ENCODE measurements at regions not wholly inside any gene's neighbourhood (a gene's known extent, or its start where the extent isn't known, plus 50 kb on each side); places are given as distances from the start of the nearest gene placed in this dataset.

GRCh38 chr4:123623611-123624010, 227.0 kb downstream of the SPRY1 start:
- Histone ChIP-seq H3K9me3 (ENCODE audit: control insufficient read depth, insufficient read depth, low read length) (no peaks in the 10 kb centered on the region), H3K4me3 (ENCODE audit: low read length) (no peak overlapping the region), H3K27me3 (ENCODE audit: control insufficient read depth, insufficient read depth, low read length) (no peaks in the 10 kb centered on the region), H3K36me3 (ENCODE audit: control insufficient read depth, insufficient read depth, low read length) (no peaks in the 10 kb centered on the region), H3K27ac (ENCODE audit: low read length) (no peak overlapping the region), H3K4me1 (ENCODE audit: control insufficient read depth, insufficient read depth, low read length) (peaks cover 10% of the 10 kb centered on the region)
- TF ChIP-seq, protein P1, sequence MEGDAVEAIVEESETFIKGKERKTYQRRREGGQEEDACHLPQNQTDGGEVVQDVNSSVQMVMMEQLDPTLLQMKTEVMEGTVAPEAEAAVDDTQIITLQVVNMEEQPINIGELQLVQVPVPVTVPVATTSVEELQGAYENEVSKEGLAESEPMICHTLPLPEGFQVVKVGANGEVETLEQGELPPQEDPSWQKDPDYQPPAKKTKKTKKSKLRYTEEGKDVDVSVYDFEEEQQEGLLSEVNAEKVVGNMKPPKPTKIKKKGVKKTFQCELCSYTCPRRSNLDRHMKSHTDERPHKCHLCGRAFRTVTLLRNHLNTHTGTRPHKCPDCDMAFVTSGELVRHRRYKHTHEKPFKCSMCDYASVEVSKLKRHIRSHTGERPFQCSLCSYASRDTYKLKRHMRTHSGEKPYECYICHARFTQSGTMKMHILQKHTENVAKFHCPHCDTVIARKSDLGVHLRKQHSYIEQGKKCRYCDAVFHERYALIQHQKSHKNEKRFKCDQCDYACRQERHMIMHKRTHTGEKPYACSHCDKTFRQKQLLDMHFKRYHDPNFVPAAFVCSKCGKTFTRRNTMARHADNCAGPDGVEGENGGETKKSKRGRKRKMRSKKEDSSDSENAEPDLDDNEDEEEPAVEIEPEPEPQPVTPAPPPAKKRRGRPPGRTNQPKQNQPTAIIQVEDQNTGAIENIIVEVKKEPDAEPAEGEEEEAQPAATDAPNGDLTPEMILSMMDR (IDR thresholded peaks at IDR 0.05), result no peak
- no peak overlapping the region for H3K4me3 Mint-ChIP-seq
- H3K4me1 Mint-ChIP-seq, result peaks cover 37 to 38% of the 10 kb centered on the region in 2 donors
- ATAC-seq, result no peak
- no peaks in the 10 kb centered on the region for H3K36me3 Mint-ChIP-seq
- WGBS (ENCODE audit: insufficient coverage), result no CpG with 5 or more reads among the region's 1 CpG
- DNase-seq, result no peak
- H3K9me3 Mint-ChIP-seq, result no peaks in the 10 kb centered on the region
- no peak overlapping the region for H3K27ac Mint-ChIP-seq
- intact Hi-C loops (cut with micrococcal nuclease), result loop anchor here (2.0 kb wide), 1 partner anchor 59 kb away; no protein-coding TSS in a partner anchor
- no peaks in the 10 kb centered on the region for H3K27me3 Mint-ChIP-seq (ENCODE audit: low read depth in 2 of 2)

DNA sequence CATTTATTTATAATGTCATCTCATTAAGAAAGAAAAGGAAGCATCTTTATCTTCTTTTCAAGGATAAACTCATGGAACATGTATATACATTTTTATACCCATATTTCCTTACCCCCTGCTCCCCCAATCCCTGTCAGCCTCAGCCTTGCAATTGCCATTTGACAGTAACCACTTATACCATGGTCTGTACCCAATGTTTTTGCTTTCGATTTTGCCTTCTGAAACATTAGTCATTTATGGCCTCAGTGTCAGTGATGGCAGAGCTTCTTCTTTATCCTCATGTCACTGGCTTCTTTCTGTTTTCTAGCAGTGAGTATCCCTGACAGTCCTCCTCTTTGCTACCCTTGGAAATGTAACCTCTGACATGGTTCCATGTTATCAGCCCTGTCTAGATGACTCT, 228.4 kb downstream of the SPRY1 start:
- Mint-ChIP-seq H3K27me3 (ENCODE audit: low read depth in 2 of 2) (no peaks in the 10 kb centered on the region), H3K27ac (peak overlapping the region; percentile 22 to 72), H3K4me3 (no peak overlapping the region), H3K9me3 (no peaks in the 10 kb centered on the region), H3K4me1 (peaks cover 31 to 36% of the 10 kb centered on the region in 2 donors), H3K36me3 (no peaks in the 10 kb centered on the region)
- H3K4me1 ChIP-seq (ENCODE audit: control insufficient read depth, insufficient read depth, low read length), result peaks cover 10% of the 10 kb centered on the region
- no peaks in the 10 kb centered on the region for H3K36me3 ChIP-seq (ENCODE audit: control insufficient read depth, insufficient read depth, low read length)
- H3K4me3 ChIP-seq (ENCODE audit: low read length), result no peak overlapping the region
- H3K27me3 ChIP-seq (ENCODE audit: control insufficient read depth, insufficient read depth, low read length), result no peaks in the 10 kb centered on the region
- 48% methylated on average over 1 of the region's 1 CpG for WGBS (ENCODE audit: insufficient coverage)
- no peaks in the 10 kb centered on the region for H3K9me3 ChIP-seq (ENCODE audit: control insufficient read depth, insufficient read depth, low read length)
- ATAC-seq (peak; percentile 57 to 67 (median 66)), DNase-seq (no peak)
- no peak overlapping the region for H3K27ac ChIP-seq (ENCODE audit: low read length)
- intact Hi-C loops (cut with micrococcal nuclease), result no loop called here
- TF ChIP-seq, protein P1 (IDR thresholded peaks at IDR 0.05), result no peak

DNA sequence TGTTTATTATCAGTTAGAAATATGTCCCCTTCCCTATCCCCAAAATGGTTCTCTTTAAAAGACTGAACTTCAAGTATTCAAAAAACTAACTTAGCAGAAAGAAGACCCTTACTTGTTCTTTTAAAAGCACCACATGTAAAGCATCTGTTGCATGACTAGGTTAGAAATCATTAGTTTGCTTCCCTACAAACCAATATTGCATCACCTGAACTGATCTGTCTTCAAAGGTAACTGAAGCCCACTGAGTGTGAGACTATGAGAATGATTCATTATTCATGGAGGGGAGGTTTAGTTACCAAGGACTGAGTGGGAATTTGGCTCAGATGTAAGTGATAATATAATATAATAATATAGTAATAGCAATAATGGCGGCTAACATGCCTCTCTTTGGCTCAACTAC, 231.7 kb downstream of the SPRY1 start:
- intact Hi-C loops (cut with micrococcal nuclease), result no loop called here
- no peaks in the 10 kb centered on the region for H3K36me3 Mint-ChIP-seq
- Histone ChIP-seq H3K27ac (ENCODE audit: low read length) (no peak overlapping the region), H3K4me3 (ENCODE audit: low read length) (no peak overlapping the region), H3K4me1 (ENCODE audit: control insufficient read depth, insufficient read depth, low read length) (no peaks in the 10 kb centered on the region), H3K27me3 (ENCODE audit: control insufficient read depth, insufficient read depth, low read length) (no peaks in the 10 kb centered on the region), H3K36me3 (ENCODE audit: control insufficient read depth, insufficient read depth, low read length) (no peaks in the 10 kb centered on the region), H3K9me3 (ENCODE audit: control insufficient read depth, insufficient read depth, low read length) (no peaks in the 10 kb centered on the region)
- DNase-seq (no peak), ATAC-seq (no peak)
- no peaks in the 10 kb centered on the region for H3K27me3 Mint-ChIP-seq (ENCODE audit: low read depth in 2 of 2)
- no peak overlapping the region for H3K4me3 Mint-ChIP-seq
- H3K9me3 Mint-ChIP-seq, result no peaks in the 10 kb centered on the region
- 100% methylated on average over 1 of the region's 1 CpG for WGBS (ENCODE audit: insufficient coverage)
- TF ChIP-seq, protein P1 (IDR thresholded peaks at IDR 0.05), result no peak
- H3K4me1 Mint-ChIP-seq, result peaks cover 7 to 12% of the 10 kb centered on the region in 2 donors
- no peak overlapping the region for H3K27ac Mint-ChIP-seq
